Spleen (tissue), 11 donors: ENCODE measurements at regions not wholly inside any gene's neighbourhood (a gene's known extent, or its start where the extent isn't known, plus 50 kb on each side); places are given as distances from the start of the nearest gene placed in this dataset.

Experiments used
- DNase-seq: peaks from one replicate; pipeline ENCODE4 v3.0.0-alpha.2; 2020
- H3K27ac ChIP-seq, 8 donors: fragments of 200-600 bp; sonication (generic) in 7 of 8; 1 replicate in 4 of 8; 2 replicates in 4 of 8; pipeline versions ENCODE4 v1.5.0 to v1.8.0; 2016 to 2021; ENCODE audit warnings: inconsistent platforms in 4 of 8, mild to moderate bottlenecking in 4 of 8, moderate library complexity in 1 of 8
- H3K27me3 ChIP-seq, 7 donors: fragments of 200-600 bp; sonication (generic) in 6 of 7; replicated peaks in 1 of 7; 1 replicate in 4 of 7; 2 replicates in 3 of 7; pipeline versions ENCODE4 v1.5.0 to v1.8.0; 2016 to 2021; ENCODE audit warnings: inconsistent platforms in 3 of 7, mild to moderate bottlenecking in 1 of 7
- H3K36me3 ChIP-seq, 6 donors: fragments of 200-600 bp; sonication (generic) in 5 of 6; 1 replicate in 4 of 6; 2 replicates in 2 of 6; pipeline versions ENCODE4 v1.5.0 to v1.8.0; 2016 to 2021; ENCODE audit warnings: inconsistent platforms in 2 of 6
- H3K4me1 ChIP-seq, 6 donors: fragments of 200-600 bp; sonication (generic) in 5 of 6; 1 replicate in 3 of 6; 2 replicates in 3 of 6; pipeline versions ENCODE4 v1.5.0 to v1.8.0; 2016 to 2021; ENCODE audit warnings: inconsistent platforms in 3 of 6
- H3K4me3 ChIP-seq, 8 donors: fragments of 200-600 bp; sonication (generic) in 7 of 8; 1 replicate in 4 of 8; 2 replicates in 4 of 8; pipeline versions ENCODE4 v1.5.0 to v1.8.0; 2016 to 2021; ENCODE audit warnings: inconsistent platforms in 4 of 8, mild to moderate bottlenecking in 4 of 8, moderate library complexity in 2 of 8
- H3K9me3 ChIP-seq, 8 donors: fragments of 200-600 bp; sonication (generic) in 7 of 8; 1 replicate in 4 of 8; 2 replicates in 4 of 8; pipeline versions ENCODE4 v1.5.0 to v1.8.0; 2016 to 2021; ENCODE audit warnings: inconsistent platforms in 4 of 8
- CTCF ChIP-seq, 11 experiments: fragments of 200-600 bp in 7 of 11; fragments of 450-650 bp in 4 of 11; sonication (generic) in 4 of 11; IDR thresholded peaks in 8 of 11; conservative IDR thresholded peaks in 3 of 11; 1 replicate in 7 of 11; 2 replicates in 4 of 11; pipeline versions ENCODE4 v1.4.0 to v1.8.0; 2016 to 2021; ENCODE audit warnings: antibody characterized with exemption in 11 of 11, inconsistent platforms in 4 of 11, mild to moderate bottlenecking in 1 of 11
- POLR2A ChIP-seq, 3 donors: fragments of 450-650 bp; IDR thresholded peaks; one replicate each; pipeline ENCODE4 v1.5.1; 2017; ENCODE audit warnings: antibody characterized with exemption in 3 of 3, mild to moderate bottlenecking in 1 of 3
- POLR2AphosphoS5 ChIP-seq, 3 donors: sonication (generic); formaldehyde crosslinking; IDR thresholded peaks; one replicate each; pipeline ENCODE4 v1.5.1; 2017; ENCODE audit warnings: antibody characterized with exemption in 3 of 3
- WGBS, 5 donors: extraction: QIAGEN DNeasy Blood & Tissue Kit in 3 of 5; methylation state at CpG; one replicate each; pipeline versions ENCODE4 v1.1.5 to v1.1.7; 2013 to 2018; 5-methylcytosine and 5-hydroxymethylcytosine counted together
- intact Hi-C: fragments of 100-400 bp; cut with DNase I; formaldehyde crosslinking; loops from one replicate; pipeline ENCODE4 v1.15.0; 2023; ENCODE audit warnings: low total_unique reads
- donor health status: healthy with polysubstance abuse.
- donor health status: DM: no; HTN: no; CAD: no; lungs with moderate emphysema.
- donor health status: DM: no; HTN: no; CAD: no.
- donor health status: Bipolar disorder and iron deficiency.
- donor health status: healthy.
- donor health status: DM: no; HTN: no; CAD: no.
- donor health status: DM: yes; HTN: yes; CAD: no.

DNA sequence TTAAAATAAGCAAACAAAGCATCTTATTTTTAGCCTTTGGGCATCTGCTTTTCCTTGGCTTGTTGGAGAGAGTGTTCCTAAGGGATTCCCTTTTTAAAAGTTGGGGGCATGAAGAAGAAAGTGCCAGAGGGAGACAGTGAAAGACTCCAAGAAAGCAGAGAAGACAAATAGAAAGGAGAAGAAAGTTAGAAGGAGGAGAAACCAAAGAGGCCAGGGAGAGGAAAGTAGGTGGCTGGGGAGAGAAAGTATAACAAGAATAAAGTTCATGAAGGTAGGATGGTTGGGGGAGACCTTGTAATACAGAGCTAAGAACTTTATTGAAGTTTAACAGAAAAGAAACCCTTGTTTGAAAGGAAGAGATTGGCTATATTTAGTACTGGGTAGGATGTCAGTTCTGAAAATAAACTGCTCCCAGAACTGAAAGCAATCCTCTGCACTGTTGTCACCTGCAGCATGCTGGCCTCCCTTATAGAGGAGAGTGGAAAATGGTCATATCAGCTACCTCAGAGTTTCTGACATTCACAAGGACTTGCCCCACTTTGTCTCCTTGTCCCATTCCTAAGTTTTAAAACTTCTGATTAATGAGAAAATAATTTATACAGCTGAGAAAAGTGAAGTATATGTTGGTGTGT lies 125.3 kb upstream of the VAMP7 start:
- Histone ChIP-seq H3K27ac (no peak overlapping the region), H3K9me3 (peaks cover 0 to under 1% (median 0%) of the 10 kb centered on the region in 8 donors), H3K4me1 (no peaks in the 10 kb centered on the region), H3K4me3 (no peak overlapping the region), H3K27me3 (no peaks in the 10 kb centered on the region), H3K36me3 (no peaks in the 10 kb centered on the region)
- no peak for DNase-seq
- TF ChIP-seq CTCF (IDR thresholded peaks at IDR 0.05 in 8 of 11, conservative IDR thresholded peaks at IDR 0.05 in 3 of 11) (no peak), POLR2AphosphoS5 (IDR thresholded peaks at IDR 0.05) (no peak), POLR2A (IDR thresholded peaks at IDR 0.05) (no peak)
- intact Hi-C loops, result no loop called here

DNA sequence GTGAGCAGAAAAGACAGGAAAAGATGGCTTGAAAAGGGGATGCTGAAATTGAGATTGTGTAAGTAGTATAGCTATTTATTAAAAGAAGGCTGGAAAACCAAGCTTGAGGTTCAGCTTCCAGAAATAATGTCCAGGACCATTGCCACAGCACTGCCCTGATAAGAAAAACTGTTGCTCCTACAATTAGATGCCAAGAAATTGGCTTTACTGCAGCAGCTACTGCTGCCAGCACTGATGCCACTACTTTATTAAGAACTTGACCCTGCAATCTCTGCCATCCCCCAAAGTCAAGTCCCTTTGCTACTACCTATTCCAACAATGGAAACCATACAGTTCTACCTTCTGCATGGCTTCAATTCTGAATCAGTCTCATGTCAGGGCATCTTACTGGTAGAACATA lies 130.0 kb upstream of the VAMP7 start:
- no peaks in the 10 kb centered on the region for H3K9me3 ChIP-seq
- no peaks in the 10 kb centered on the region for H3K27me3 ChIP-seq
- no peak for TF ChIP-seq POLR2AphosphoS5 (IDR thresholded peaks at IDR 0.05)
- no peak for TF ChIP-seq POLR2A (IDR thresholded peaks at IDR 0.05)
- TF ChIP-seq CTCF (IDR thresholded peaks at IDR 0.05 in 8 of 11, conservative IDR thresholded peaks at IDR 0.05 in 3 of 11), result no peak
- no peaks in the 10 kb centered on the region for H3K36me3 ChIP-seq
- peaks cover 0 to 7% (median 0%) of the 10 kb centered on the region in 6 donors for H3K4me1 ChIP-seq
- H3K4me3 ChIP-seq, result no peak overlapping the region
- no peak for DNase-seq
- intact Hi-C loops, result no loop called here
- H3K27ac ChIP-seq, result no peak overlapping the region

DNA sequence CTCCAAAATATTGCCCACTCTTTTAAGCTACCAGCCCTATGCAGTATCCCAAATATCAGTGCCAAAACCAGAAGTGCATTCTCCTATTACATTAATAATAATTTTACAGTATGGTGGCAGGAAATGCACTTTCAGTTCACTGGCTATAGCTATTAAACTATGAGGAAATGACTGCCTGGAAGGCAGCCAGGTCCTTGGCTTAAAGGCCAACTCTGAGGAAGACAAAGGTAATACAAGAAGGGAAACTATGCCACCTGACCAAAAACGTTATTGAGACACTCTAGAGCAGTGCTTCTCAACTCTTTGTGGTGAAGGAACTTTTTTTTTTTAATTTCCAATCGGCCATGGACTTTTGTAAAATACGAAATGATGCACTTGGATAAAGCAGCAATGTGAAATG lies 133.6 kb upstream of the VAMP7 start:
- peaks cover 0 to 10% (median 0%) of the 10 kb centered on the region in 6 donors for H3K4me1 ChIP-seq
- no peaks in the 10 kb centered on the region for H3K36me3 ChIP-seq
- H3K4me3 ChIP-seq, result no peak overlapping the region
- DNase-seq, result no peak
- H3K9me3 ChIP-seq, result peaks cover 0 to 2% (median 0%) of the 10 kb centered on the region in 8 donors
- intact Hi-C loops, result no loop called here
- H3K27me3 ChIP-seq, result no peaks in the 10 kb centered on the region
- WGBS, 5 donors, result 28 to 40% (median 34%) methylated on average over 3 of the region's 3 CpGs
- no peak overlapping the region for H3K27ac ChIP-seq
- no peak for TF ChIP-seq POLR2AphosphoS5 (IDR thresholded peaks at IDR 0.05)
- no peak for TF ChIP-seq POLR2A (IDR thresholded peaks at IDR 0.05)
- TF ChIP-seq CTCF (IDR thresholded peaks at IDR 0.05 in 8 of 11, conservative IDR thresholded peaks at IDR 0.05 in 3 of 11), result no peak

DNA sequence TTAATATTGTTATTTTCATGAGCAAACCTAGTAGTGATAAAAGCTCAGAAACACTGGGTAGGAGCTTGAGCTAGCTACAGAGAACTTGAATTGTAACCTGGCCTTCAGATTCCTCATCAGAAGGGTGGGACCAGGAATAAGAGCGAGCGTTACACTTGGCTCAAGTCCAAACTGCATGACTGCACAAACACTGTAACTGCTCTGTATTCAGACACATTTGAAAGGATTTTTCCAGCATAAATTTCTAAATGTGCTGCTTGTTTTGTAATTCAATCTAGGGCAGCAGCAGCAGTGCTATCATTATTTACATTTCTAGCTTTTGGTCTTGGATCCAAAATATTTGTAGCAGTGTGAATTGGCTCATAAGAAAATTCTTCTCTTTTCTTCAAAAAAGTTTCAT lies 133.0 kb upstream of the TMLHE start:
- Histone ChIP-seq H3K4me1 (peaks cover 0 to 10% (median 0%) of the 10 kb centered on the region in 6 donors), H3K9me3 (peaks cover 0 to 20% (median 0%) of the 10 kb centered on the region in 8 donors), H3K27ac (no peak overlapping the region), H3K27me3 (no peaks in the 10 kb centered on the region), H3K4me3 (no peak overlapping the region), H3K36me3 (no peaks in the 10 kb centered on the region)
- no peak for DNase-seq
- TF ChIP-seq POLR2A (IDR thresholded peaks at IDR 0.05) (no peak), CTCF (IDR thresholded peaks at IDR 0.05 in 8 of 11, conservative IDR thresholded peaks at IDR 0.05 in 3 of 11) (no peak), POLR2AphosphoS5 (IDR thresholded peaks at IDR 0.05) (no peak)
- intact Hi-C loops, result no loop called here
- WGBS, 5 donors, result 13 to 46% (median 30%) methylated on average over 2 of the region's 2 CpGs
